ENCODE measurements at regions not wholly inside any gene's neighbourhood (a gene's known extent, or its start where the extent isn't known, plus 50 kb on each side); places are given as distances from the start of the nearest gene placed in this dataset.

DNA sequence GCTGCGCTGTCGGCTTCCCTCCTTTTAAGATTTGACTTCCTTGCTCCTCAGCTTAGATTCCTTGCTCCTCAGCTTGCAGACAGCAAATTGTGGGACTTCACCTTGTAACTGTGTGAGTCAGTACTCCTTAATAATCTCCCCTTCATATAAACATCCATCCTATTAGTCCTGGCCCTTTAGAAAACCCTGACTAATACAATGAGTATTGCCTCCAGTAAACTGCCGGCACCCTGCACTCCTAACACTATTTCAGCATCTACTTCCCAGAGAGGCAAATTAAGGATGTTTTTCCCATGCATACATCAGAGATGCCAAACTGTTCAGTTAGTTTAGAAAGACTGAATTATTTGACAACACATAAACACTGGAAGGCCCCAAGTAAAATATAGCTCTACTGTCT is 611.3 kb upstream of the TMEM132C start:
- ChIA-PET CTCF (no interaction called here), POLR2A (no interaction called here)
- ATAC-seq (no peak), DNase-seq (ENCODE audit: low spot score) (no peak)
- Mint-ChIP-seq H3K36me3 (peaks cover 3% of the 10 kb centered on the region; the same call in 1 of the 2 replicates), H3K4me1 (peaks cover 12% of the 10 kb centered on the region), H3K9me3 (peaks cover 46% of the 10 kb centered on the region), H3K27ac (no peak overlapping the region), H3K27me3 (ENCODE audit: low read depth) (peaks cover 9% of the 10 kb centered on the region), H3K4me3 (no peak overlapping the region)
- TF ChIP-seq RELA (CRISPR knock-in tag; IDR thresholded peaks at IDR 0.05; ENCODE audit: borderline replicate concordance), result no peak
- TF ChIP-seq, protein P1, sequence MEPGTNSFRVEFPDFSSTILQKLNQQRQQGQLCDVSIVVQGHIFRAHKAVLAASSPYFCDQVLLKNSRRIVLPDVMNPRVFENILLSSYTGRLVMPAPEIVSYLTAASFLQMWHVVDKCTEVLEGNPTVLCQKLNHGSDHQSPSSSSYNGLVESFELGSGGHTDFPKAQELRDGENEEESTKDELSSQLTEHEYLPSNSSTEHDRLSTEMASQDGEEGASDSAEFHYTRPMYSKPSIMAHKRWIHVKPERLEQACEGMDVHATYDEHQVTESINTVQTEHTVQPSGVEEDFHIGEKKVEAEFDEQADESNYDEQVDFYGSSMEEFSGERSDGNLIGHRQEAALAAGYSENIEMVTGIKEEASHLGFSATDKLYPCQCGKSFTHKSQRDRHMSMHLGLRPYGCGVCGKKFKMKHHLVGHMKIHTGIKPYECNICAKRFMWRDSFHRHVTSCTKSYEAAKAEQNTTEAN (CRISPR knock-in tag; IDR thresholded peaks at IDR 0.05), result no peak
- TF ChIP-seq SOX15 (CRISPR knock-in tag; IDR thresholded peaks at IDR 0.05), result no peak
- no peak for TF ChIP-seq ZNF317 (CRISPR knock-in tag; IDR thresholded peaks at IDR 0.05; ENCODE audit: borderline replicate concordance, low read depth)
- TF ChIP-seq JUN (CRISPR knock-in tag; IDR thresholded peaks at IDR 0.05), result no peak
- TF ChIP-seq, protein P2, sequence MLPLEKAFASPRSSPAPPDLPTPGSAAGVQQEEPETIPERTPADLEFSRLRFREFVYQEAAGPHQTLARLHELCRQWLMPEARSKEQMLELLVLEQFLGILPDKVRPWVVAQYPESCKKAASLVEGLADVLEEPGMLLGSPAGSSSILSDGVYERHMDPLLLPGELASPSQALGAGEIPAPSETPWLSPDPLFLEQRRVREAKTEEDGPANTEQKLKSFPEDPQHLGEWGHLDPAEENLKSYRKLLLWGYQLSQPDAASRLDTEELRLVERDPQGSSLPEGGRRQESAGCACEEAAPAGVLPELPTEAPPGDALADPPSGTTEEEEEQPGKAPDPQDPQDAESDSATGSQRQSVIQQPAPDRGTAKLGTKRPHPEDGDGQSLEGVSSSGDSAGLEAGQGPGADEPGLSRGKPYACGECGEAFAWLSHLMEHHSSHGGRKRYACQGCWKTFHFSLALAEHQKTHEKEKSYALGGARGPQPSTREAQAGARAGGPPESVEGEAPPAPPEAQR (CRISPR knock-in tag; IDR thresholded peaks at IDR 0.05), result no peak
- no peak for TF ChIP-seq NR3C1 (CRISPR knock-in tag; conservative IDR thresholded peaks at IDR 0.05; ENCODE audit: low read depth)
- TF ChIP-seq ZNF138 (CRISPR knock-in tag; conservative IDR thresholded peaks at IDR 0.05), result no peak
- TF ChIP-seq, protein P3, sequence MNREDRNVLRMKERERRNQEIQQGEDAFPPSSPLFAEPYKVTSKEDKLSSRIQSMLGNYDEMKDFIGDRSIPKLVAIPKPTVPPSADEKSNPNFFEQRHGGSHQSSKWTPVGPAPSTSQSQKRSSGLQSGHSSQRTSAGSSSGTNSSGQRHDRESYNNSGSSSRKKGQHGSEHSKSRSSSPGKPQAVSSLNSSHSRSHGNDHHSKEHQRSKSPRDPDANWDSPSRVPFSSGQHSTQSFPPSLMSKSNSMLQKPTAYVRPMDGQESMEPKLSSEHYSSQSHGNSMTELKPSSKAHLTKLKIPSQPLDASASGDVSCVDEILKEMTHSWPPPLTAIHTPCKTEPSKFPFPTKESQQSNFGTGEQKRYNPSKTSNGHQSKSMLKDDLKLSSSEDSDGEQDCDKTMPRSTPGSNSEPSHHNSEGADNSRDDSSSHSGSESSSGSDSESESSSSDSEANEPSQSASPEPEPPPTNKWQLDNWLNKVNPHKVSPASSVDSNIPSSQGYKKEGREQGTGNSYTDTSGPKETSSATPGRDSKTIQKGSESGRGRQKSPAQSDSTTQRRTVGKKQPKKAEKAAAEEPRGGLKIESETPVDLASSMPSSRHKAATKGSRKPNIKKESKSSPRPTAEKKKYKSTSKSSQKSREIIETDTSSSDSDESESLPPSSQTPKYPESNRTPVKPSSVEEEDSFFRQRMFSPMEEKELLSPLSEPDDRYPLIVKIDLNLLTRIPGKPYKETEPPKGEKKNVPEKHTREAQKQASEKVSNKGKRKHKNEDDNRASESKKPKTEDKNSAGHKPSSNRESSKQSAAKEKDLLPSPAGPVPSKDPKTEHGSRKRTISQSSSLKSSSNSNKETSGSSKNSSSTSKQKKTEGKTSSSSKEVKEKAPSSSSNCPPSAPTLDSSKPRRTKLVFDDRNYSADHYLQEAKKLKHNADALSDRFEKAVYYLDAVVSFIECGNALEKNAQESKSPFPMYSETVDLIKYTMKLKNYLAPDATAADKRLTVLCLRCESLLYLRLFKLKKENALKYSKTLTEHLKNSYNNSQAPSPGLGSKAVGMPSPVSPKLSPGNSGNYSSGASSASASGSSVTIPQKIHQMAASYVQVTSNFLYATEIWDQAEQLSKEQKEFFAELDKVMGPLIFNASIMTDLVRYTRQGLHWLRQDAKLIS (CRISPR knock-in tag; IDR thresholded peaks at IDR 0.05; ENCODE audit: borderline replicate concordance), result no peak

DNA sequence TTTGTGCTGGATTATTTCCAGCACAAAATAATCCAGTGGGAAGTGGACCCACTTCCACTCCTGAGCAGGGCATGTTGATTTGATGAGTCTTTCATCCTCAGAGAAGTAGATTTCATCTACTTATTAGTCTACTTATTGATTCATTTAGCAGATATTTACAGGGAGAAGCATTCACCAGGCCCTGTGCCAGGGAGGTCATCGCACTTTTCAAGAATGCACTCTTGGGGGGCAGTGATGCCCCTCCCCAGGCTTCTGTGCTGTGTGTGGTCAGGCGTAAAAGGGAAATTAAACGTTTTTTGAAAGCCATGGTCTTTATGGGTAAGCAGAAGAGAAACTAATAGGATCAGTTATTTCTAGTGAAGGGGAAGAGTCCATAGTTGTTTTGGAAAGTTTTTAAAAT is 610.7 kb upstream of the TMEM132C start:
- TF ChIP-seq ZNF121 (CRISPR knock-in tag; IDR thresholded peaks at IDR 0.05), result no peak
- TF ChIP-seq, protein P4, sequence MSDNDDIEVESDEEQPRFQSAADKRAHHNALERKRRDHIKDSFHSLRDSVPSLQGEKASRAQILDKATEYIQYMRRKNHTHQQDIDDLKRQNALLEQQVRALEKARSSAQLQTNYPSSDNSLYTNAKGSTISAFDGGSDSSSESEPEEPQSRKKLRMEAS (CRISPR knock-in tag; IDR thresholded peaks at IDR 0.05), result no peak
- TF ChIP-seq TEAD4 (CRISPR knock-in tag; IDR thresholded peaks at IDR 0.05), result no peak
- no peak for TF ChIP-seq ZNF317 (CRISPR knock-in tag; IDR thresholded peaks at IDR 0.05; ENCODE audit: borderline replicate concordance, low read depth)
- TF ChIP-seq NR2C2 (CRISPR knock-in tag; IDR thresholded peaks at IDR 0.05), result no peak
- no peak for TF ChIP-seq ETV6 (CRISPR knock-in tag; IDR thresholded peaks at IDR 0.05)
- TF ChIP-seq NR3C1 (CRISPR knock-in tag; conservative IDR thresholded peaks at IDR 0.05; ENCODE audit: low read depth), result no peak
- TF ChIP-seq ELF4 (CRISPR knock-in tag; IDR thresholded peaks at IDR 0.05; ENCODE audit: low read depth), result no peak
- TF ChIP-seq FOXK1 (CRISPR knock-in tag; IDR thresholded peaks at IDR 0.05), result no peak
- TF ChIP-seq, protein P5, sequence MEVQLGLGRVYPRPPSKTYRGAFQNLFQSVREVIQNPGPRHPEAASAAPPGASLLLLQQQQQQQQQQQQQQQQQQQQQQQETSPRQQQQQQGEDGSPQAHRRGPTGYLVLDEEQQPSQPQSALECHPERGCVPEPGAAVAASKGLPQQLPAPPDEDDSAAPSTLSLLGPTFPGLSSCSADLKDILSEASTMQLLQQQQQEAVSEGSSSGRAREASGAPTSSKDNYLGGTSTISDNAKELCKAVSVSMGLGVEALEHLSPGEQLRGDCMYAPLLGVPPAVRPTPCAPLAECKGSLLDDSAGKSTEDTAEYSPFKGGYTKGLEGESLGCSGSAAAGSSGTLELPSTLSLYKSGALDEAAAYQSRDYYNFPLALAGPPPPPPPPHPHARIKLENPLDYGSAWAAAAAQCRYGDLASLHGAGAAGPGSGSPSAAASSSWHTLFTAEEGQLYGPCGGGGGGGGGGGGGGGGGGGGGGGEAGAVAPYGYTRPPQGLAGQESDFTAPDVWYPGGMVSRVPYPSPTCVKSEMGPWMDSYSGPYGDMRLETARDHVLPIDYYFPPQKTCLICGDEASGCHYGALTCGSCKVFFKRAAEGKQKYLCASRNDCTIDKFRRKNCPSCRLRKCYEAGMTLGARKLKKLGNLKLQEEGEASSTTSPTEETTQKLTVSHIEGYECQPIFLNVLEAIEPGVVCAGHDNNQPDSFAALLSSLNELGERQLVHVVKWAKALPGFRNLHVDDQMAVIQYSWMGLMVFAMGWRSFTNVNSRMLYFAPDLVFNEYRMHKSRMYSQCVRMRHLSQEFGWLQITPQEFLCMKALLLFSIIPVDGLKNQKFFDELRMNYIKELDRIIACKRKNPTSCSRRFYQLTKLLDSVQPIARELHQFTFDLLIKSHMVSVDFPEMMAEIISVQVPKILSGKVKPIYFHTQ (CRISPR knock-in tag; IDR thresholded peaks at IDR 0.05), result no peak
- TF ChIP-seq ZNF219 (CRISPR knock-in tag; IDR thresholded peaks at IDR 0.05; ENCODE audit: borderline replicate concordance), result no peak
- no peak for DNase-seq (ENCODE audit: low spot score)
- no peak overlapping the region for H3K4me3 Mint-ChIP-seq

More for the DNA sequence above, 610.7 kb upstream of the TMEM132C start:
- Mint-ChIP-seq H3K36me3 (peaks cover 3% of the 10 kb centered on the region; the same call in 1 of the 2 replicates), H3K27ac (no peak overlapping the region), H3K4me1 (peaks cover 12% of the 10 kb centered on the region), H3K27me3 (ENCODE audit: low read depth) (peaks cover 10% of the 10 kb centered on the region), H3K9me3 (peaks cover 40% of the 10 kb centered on the region)
- POLR2A ChIA-PET, result no interaction called here
- ATAC-seq, result no peak
- CTCF ChIA-PET, result no interaction called here
